ENCODE measurements at regions not wholly inside any gene's neighbourhood (a gene's known extent, or its start where the extent isn't known, plus 50 kb on each side); places are given as distances from the start of the nearest gene placed in this dataset.
"Not testable (repeated sequence)": the region's sequence is repeated elsewhere in the genome, so short reads cannot be mapped to it uniquely, and the experiment has no call there.

DNA sequence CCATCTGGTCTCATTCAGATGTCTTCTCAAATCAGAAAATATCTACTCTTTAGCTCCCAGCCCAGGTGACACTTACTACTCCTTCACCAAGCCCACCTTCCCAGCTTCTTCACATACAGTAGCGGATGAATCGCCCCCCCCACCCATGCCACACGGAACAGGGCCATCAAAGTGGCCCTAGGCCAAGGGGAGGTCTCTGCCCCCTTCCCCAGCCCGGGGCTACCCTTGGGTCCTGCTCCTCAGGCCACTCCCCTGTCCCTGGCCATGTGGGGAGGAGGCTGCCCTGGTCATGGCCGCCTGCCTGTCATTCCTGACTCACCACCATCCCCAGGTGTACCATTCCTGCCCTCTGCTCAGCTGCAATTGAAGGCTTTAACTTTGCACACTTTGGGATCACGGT lies 142.8 kb downstream of the NECTIN1 start:
- no peak for DNase-seq

DNA sequence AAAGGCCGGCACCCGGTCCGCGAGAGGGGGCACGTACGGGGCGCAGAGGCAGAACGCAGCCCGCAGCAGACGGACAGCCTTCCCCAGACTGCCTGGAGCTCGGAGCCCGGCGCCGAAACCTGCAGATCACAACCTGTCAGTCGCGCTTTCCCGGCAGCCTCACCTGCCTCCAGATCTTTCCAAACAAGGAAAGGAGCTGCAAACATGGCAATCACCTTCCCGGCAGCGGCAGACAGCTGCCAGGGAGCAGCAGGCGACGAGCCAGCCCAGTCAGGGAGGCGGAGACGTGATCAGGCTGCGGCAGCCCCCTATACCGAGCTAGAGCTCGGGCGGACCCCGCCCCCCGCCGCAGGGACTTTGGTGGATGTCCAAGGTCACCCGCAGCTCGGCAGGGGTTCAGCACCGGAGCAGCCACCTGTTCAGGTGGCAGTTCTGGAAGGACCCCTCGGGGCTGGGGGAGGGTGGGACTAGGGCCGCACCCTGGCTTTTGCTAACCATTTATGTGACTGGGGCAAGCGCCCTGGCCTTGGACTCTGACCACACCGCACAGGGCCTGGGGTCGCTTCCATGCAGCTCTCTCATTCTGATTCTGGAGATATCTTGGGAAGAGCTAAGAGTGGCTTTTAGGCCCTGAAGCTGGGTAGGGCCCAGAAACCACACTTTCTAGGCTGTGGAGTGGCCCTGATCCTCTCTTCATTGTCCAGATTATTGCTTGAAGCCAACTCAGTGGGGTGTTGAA lies 143.8 kb downstream of the NECTIN1 start:
- DNase-seq, result peak; percentile 13

- DNase-seq, result peak; percentile 80
These were observed 144.6 kb downstream of the NECTIN1 start for GRCh38 chr11:119584193-119585042.

- no peak for DNase-seq
These were observed 145.4 kb downstream of the NECTIN1 start for GRCh38 chr11:119583585-119583984.

DNA sequence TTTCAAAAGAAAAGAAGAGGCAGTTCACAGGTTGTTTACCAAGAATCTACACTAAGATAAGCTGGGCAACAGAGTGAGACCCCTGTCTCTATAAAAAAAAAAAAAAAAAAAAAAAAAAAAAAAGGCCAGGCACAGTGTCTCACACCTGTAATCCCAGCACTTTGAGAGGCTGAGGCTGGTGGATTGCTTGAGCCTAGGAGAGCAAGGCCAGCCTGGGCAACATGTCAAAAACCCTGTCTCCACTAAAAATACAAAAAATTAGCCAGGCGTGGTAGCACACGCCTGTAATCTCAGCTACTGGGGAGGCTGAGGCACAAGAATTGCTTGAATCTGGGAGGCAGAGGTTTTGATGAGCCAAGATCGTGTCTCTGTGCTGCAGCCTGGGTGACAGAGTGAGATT lies 147.6 kb downstream of the NECTIN1 start:
- DNase-seq, result not testable (repeated sequence)

- no peak for DNase-seq
These were observed 148.2 kb downstream of the NECTIN1 start for GRCh38 chr11:119580751-119581150.

- DNase-seq, result no peak
These were observed 148.9 kb downstream of the NECTIN1 start for GRCh38 chr11:119580081-119580480.

DNA sequence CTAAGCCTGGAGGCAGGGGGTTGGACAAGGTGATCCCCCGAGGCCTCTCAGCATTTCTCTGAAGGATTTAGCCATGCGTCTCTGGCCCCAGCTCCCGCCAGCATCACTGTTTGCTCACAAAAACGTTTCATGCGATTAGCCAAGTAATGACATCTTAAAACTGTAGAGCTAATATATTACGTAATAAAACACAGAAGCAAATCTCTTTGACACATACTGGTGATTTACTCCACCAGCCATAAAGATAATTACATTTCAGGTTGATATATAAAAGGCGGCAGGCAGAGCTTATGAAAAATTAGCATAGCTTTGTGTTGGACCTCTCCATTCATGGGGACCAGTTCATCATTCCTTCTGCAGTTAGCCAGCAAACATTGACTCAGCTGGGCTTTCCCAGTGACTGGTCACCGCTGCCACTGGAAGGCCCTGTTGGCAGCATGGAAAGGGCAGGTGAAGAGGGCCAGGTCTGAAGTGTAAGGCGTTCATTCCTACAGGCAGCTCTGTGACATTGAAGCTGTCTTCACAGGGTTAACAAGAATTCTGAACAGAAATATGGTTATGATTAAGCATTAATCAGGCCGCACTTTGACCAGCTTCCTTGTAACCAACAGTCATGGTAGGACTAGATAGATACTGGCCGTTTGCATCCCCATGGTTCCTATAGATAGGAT lies 150.3 kb downstream of the NECTIN1 start:
- DNase-seq, result no peak

DNA sequence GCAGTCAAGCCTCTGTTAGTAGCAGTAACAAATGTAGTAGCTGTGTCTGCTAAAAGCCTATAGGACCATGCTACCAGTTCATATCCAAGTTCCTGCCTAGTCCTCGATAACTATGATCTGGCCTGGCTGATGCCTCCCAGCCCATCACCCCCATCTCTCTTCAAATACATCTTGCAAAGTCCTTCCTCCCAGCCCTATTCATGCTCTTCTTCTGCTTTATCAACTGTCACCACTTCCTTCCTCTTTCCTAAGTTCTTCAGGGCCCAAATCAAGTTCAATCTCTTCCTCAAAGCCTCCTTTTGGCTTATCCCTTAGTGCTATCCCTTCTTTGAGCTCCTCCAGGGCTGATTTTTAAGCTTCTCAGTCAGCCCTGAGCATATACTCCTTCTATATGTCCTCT lies 150.9 kb upstream of the THY1 start:
- DNase-seq, result no peak

DNA sequence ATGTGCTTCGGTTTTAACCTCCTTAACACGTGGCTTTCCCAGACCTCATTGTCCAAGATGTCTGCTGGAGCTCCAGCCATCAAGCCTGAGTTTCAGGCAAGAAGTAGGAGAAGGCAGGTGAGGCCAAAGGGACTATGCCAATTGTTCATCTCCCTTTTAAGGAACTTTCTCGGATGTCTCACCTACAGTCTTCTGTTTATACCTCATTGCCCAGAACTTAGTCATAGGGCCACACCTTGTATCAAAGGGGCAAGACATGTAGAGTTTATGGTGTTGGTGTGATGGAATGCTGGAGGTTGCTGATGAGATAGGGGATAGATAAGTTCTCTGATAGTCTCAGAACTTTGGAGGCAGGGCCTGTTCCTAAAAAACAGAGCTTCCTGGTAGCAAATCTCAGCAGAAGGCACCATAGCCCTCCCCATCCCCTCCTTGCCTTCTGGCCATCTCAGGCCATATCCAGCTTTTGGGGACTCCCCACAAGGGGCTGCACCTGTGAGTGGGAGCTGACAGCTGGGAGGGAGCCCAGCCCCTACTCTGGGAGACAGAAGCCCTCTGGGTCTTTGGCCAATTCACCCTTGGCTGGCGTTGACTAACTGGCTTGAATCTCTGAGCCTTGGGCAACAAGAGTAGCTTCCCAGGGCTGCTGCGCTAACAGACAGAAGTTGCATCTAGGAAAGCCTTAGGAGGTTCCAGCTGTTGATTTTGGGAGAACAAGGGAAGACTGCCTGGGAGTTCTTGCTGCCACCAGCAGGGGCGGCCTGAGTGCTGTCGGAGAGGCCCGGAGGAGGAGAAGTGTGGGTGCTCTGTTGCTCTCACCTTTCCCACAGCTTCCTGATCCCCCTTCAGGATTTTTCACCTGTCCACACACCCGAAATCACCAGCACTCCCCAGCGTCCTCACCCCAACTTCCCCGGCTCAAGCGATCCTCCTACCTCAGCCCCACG lies 149.8 kb upstream of the THY1 start:
- DNase-seq, result no peak

GRCh38 chr11:119571311-119571710 lies 148.3 kb upstream of the THY1 start:
- DNase-seq, result no peak

DNA sequence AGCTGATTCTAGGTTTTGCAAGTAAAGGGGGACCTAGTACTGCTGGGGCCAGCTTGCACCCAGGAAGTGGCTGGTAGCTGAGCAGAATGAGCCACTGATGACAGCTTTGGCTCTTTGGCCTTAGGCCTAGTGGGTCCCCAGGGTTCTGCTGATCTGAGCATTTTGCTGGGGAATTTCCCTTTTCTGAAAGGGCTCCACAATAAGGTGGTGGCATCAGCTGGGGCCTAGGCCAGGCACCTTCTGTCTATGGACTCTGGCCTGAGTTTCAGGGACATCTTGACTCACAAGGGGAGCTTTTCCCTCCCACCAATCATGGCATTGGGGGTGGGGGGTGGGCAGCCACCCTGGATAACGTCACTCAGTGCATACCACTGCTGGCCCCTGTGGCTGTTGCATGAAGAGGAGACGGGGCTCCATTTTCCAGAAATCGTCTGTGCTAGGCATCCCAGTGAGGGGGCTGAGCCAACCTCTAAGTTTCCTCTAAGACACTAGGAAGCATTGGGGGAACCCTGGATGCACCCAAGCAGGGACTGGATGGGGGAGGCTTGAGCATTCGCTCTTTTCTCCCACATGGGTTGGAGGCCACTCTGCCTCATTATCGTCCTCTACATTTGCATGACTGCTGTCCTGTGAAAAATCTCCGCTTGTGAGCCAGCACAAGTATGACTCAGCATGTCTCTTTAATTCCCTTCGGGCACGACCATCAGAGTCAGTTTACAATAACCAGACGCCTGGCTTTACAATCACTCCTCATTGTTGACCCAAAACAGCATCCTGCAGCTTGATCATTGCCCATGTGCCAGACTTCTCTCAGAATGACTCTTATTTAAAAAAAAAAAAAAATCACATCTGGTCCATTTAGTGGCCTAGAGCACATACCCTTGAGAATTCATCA lies 145.0 kb upstream of the THY1 start:
- no peak for DNase-seq

DNA sequence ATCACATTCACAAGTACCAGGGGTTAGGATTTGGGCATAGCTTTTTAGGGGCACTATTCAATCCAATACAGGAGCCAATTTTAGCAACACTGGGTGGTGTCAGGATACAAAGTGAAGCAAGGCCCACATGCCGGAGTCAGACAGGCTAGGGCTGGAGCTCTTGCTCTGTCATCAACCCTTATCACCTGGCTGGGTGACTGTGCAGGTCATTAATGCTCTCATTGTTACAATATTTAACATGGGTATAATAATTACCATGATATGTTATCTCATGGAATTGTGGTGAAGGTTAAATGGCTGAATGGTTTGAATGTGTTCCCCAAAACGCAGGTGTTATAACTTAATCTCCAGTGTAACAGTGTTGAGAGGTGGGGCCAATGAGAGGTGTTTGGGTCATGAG lies 143.3 kb upstream of the THY1 start:
- DNase-seq, result no peak

GRCh38 chr11:119565693-119566092 lies 142.7 kb upstream of the THY1 start:
- not testable (repeated sequence) for DNase-seq

GRCh38 chr11:119560961-119561360 lies 138.0 kb upstream of the THY1 start:
- no peak for DNase-seq

- no peak for DNase-seq
These were observed 137.3 kb upstream of the THY1 start for GRCh38 chr11:119560291-119560690.

DNA sequence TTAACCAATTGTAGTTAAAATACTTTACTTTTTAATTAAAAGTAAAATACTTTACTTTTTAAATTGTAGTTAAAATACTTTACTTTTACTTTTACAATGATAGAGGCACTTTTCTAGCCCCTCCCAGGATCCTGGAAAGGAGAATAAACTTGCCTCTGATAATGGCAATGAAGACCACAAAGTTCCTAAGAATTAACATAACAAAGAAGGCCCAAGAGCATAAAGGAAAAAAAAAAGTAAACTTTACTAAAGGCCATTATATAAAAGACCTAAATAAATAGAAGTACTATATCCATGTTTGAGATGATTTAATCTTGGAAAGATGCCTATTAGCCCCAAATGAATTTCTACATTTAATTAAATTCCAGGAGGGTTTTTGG lies 129.1 kb upstream of the THY1 start:
- no peak for DNase-seq

DNA sequence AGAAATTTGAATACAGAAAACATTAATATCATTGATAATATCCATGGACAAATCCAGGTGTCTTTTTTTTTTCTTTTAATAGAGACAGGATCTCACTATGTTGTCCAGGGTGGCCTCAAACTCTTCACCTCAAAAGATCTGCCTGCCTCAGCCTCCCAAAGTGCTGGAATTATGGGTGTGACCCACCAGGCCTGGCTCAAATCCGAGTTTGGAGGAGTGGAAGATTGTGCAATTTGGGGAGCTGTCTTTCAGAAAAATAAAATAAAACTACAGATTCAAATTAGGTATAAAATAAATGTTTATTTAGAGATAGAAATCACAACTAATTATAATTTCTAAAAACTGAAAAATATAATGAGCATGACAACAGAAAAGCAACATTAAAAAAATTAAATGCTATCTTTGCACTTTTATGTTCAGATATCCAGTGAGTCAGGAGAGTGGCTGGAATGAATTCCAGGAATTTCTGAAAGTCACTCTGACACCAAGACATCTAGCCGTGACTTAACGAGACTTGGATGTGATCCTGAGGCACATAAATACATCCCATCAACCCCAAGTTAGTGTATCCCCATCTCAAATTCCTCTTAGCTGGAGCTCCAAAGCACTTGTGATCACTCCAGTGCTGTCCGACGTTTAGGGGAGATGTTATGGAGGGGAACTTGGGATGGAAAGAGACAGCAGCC lies 128.6 kb upstream of the THY1 start:
- DNase-seq, result no peak

DNA sequence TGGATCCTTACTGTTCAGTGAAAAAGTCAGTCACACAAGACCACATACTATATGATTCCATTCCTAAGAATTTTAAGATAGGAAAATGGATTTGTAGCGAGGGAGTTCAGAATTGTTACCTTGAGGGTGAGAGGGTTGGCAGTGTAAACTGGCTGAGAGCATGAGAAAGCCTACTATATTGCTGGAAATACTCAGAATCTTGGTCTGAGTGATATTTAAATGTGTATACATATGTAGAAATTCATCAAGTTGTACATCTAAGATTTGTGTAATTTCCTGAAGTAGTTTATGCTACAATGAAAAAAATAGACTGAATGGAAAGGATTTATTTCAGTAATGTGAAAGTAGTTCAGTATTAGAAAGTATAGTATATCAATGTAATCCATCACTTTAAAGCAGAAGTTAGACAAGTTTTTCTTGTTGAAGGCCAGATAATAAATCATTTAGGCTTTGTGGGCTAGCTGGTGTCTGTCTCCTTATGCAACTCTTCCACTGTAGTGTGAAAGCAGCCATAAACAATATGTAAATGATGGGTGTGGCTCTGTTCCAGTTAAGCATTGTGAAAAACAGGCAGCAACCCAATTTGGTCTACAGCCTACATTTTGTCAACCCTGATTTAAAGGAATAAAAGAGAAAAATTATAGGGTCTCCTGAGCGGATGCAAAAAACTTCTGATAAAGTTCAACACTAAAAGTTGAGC lies 127.2 kb upstream of the THY1 start:
- peak; percentile 59 for DNase-seq

DNA sequence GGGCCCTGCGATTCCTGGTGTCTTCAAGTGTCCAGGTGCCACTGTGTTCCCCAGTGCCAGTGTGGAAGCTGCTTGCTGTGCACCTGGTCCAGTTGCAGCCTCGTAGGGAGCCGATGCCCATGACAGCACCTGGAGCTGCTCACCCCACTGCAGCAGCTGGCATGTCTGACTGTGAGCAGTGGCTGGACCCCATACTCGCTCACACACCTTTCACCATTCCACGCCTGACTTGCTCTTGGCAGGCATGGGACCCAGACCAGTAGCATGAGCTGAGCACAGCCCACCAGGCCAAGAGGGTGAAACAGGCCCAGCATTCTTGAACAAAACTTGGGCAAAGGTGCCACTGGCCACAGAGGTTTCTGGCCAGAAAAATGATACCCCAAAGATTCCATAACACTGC lies 124.5 kb upstream of the THY1 start:
- DNase-seq, result no peak
